HepG2 (cell line): ENCODE measurements at regions not wholly inside any gene's neighbourhood (a gene's known extent, or its start where the extent isn't known, plus 50 kb on each side); places are given as distances from the start of the nearest gene placed in this dataset.
A peak's percentile ranks its signal among the peaks of the same experiment; 100 is the strongest.

Experiments used
- ATAC-seq: fragments of 200-7000 bp; cut with Tn5 transposase; 3 replicates; pipeline ENCODE4 v1.9.1; 2020; ENCODE audit warnings: mild to moderate bottlenecking, moderate library complexity
- BruUV-seq: library from RNA; stranded (reverse); fragments of 400-500 nt; replicated peaks from 2 replicates; lab custom pipeline; 2021; lab: Mats Ljungman, UMichigan
- CTCF ChIA-PET: fragments of 300-600 bp; formaldehyde crosslinking; extraction: SDS; loops from one replicate; lab custom pipeline; 2021; ENCODE audit warnings: low total read pairs, inconsistent platforms, low intra/inter-chr PET ratio; lab: Yijun Ruan, JAX
- POLR2A ChIA-PET: fragments of 350-600 bp; sonication (Branson Sonifier 250); formaldehyde crosslinking; loops from one replicate; lab custom pipeline; 2020; ENCODE audit warnings: antibody characterized with exemption, inconsistent platforms; lab: Yijun Ruan, JAX
- DNase-seq: peaks from one replicate; pipeline ENCODE4 v3.0.0-alpha.2; 2015; ENCODE audit warnings: low spot score
- FAIRE-seq: peaks from 3 replicates; lab custom pipeline; 2011; peaks lifted over from hg19 to GRCh38; lab: Jason Lieb, UNC
- H2AFZ ChIP-seq: one replicate; pipeline ENCODE4 v1.6.1; 2011; ENCODE audit warnings: low read length, inconsistent platforms
- H3K27ac ChIP-seq: fragments of 300-600 bp; 3 replicates; pipeline ENCODE4 v1.8.0; 2011; ENCODE audit warnings: mixed run types, mild to moderate bottlenecking, mixed read lengths, low read length, inconsistent platforms; ENCODE audit not compliant: insufficient read depth; ENCODE audit errors: extremely low read length
- H3K27me3 ChIP-seq, 2 experiments: fragments of 200-600 bp in 1 of 2; 2 replicates in 1 of 2; 3 replicates in 1 of 2; pipeline versions ENCODE4 v1.6.0 to v1.8.0; 2011; ENCODE audit warnings: low read length in 2 of 2, mild to moderate bottlenecking in 2 of 2, moderate library complexity in 2 of 2, inconsistent platforms in 1 of 2; ENCODE audit not compliant: insufficient read depth in 2 of 2, control insufficient read depth in 1 of 2
- H3K36me3 ChIP-seq, 2 experiments: fragments of 200-600 bp in 1 of 2; replicated peaks in 1 of 2; 2 replicates in 1 of 2; 3 replicates in 1 of 2; pipeline versions ENCODE4 v1.5.1 to v1.8.0; 2011; ENCODE audit warnings: low read length in 2 of 2, inconsistent platforms in 1 of 2; ENCODE audit not compliant: insufficient read depth in 2 of 2, control insufficient read depth in 1 of 2
- H3K4me1 ChIP-seq: 2 replicates; pipeline ENCODE4 v1.5.1; 2012; ENCODE audit warnings: low read length, inconsistent platforms; ENCODE audit not compliant: insufficient read depth
- H3K4me2 ChIP-seq: 2 replicates; pipeline ENCODE4 v1.6.0; 2011; ENCODE audit warnings: low read depth, low read length, inconsistent platforms
- H3K4me3 ChIP-seq, 3 experiments: fragments of 200-600 bp in 1 of 3; sonication (generic), shearing (Covaris generic) in 1 of 3; replicated peaks in 1 of 3; 2 replicates each; pipeline ENCODE4 v1.5.1; 2011 to 2016; ENCODE audit warnings: low read length in 3 of 3, inconsistent platforms in 2 of 3, low read depth in 2 of 3, mild to moderate bottlenecking in 2 of 3, control low read depth in 1 of 3, mixed read lengths in 1 of 3; ENCODE audit not compliant: insufficient read depth in 1 of 3
- H3K79me2 ChIP-seq: one replicate; pipeline ENCODE4 v1.6.1; 2011; ENCODE audit warnings: low read length, inconsistent platforms; ENCODE audit not compliant: insufficient read depth
- H3K9ac ChIP-seq: 2 replicates; pipeline ENCODE4 v1.6.0; 2011; ENCODE audit warnings: mild to moderate bottlenecking, low read depth, low read length, inconsistent platforms; ENCODE audit not compliant: insufficient read depth
- H3K9me3 ChIP-seq: 2 replicates; pipeline ENCODE4 v1.5.1; 2012; ENCODE audit warnings: mild to moderate bottlenecking, low read length
- H4K20me1 ChIP-seq: 2 replicates; pipeline ENCODE4 v1.6.0; 2011; ENCODE audit warnings: inconsistent platforms, mild to moderate bottlenecking, low read length, moderate library complexity; ENCODE audit not compliant: insufficient read depth
- CHCHD3 ChIP-seq: sonication (generic); formaldehyde crosslinking; IDR thresholded peaks from 2 replicates; pipeline ENCODE4 v1.8.0; 2022; ENCODE audit warnings: mild to moderate bottlenecking, missing genetic modification reagents, moderate library complexity
- MAZ ChIP-seq, 2 experiments: sonication (generic) in 1 of 2; formaldehyde crosslinking in 1 of 2; IDR thresholded peaks; 2 replicates each; pipeline versions ENCODE4 v1.5.0 to v1.6.1; 2012 to 2020; ENCODE audit warnings: low read depth in 2 of 2, mild to moderate bottlenecking in 2 of 2, borderline replicate concordance in 1 of 2, improper control_type of control experiment in 1 of 2, low read length in 1 of 2, missing genetic modification reagents in 1 of 2, moderate library complexity in 1 of 2
- MTF2 ChIP-seq: sonication (generic); formaldehyde crosslinking; IDR thresholded peaks from 2 replicates; pipeline ENCODE4 v1.5.0; 2020; ENCODE audit warnings: missing genetic modification reagents, borderline replicate concordance
- MXD4 ChIP-seq: IDR thresholded peaks from 2 replicates; pipeline ENCODE4 v1.6.1; 2016; ENCODE audit warnings: mild to moderate bottlenecking, missing biosample characterization, missing genetic modification reagents
- NFKB2 ChIP-seq: sonication (generic); formaldehyde crosslinking; IDR thresholded peaks from 2 replicates; pipeline ENCODE4 v1.4.0; 2020; ENCODE audit warnings: missing genetic modification reagents, borderline replicate concordance
- NPAS2 ChIP-seq: sonication (generic); formaldehyde crosslinking; IDR thresholded peaks from 2 replicates; pipeline ENCODE4 v1.8.0; 2022; ENCODE audit warnings: mild to moderate bottlenecking, missing genetic modification reagents, borderline replicate concordance
- POLR2AphosphoS5 ChIP-seq: IDR thresholded peaks from 2 replicates; pipeline ENCODE4 v1.6.1; 2012; ENCODE audit warnings: low read depth, low read length
- ZNF20 ChIP-seq: sonication (generic); formaldehyde crosslinking; IDR thresholded peaks from 2 replicates; pipeline ENCODE4 v1.4.0; 2020; ENCODE audit warnings: mild to moderate bottlenecking, moderate library complexity, missing genetic modification reagents
- ZNF629 ChIP-seq: sonication (generic); formaldehyde crosslinking; conservative IDR thresholded peaks from 2 replicates; pipeline ENCODE4 v1.5.0; 2020; ENCODE audit warnings: missing genetic modification reagents
- ZSCAN9 ChIP-seq: IDR thresholded peaks from 2 replicates; pipeline ENCODE4 v1.6.1; 2016; ENCODE audit warnings: borderline replicate concordance
- WGBS: methylation state at CpG from one replicate; pipeline ENCODE4 v1.1.6; 2017; ENCODE audit warnings: low lambda C conversion rate; 5-methylcytosine and 5-hydroxymethylcytosine counted together
- in situ Hi-C: cut with HindIII; loops from 2 replicates; pipeline ENCODE4 v1.10.0; 2017; ENCODE audit warnings: low pct_unique_long_range_greater_than_20kb; ENCODE audit not compliant: extremely low pct_ligation_motif_present
- intact Hi-C: fragments of 100-400 bp; cut with micrococcal nuclease; formaldehyde crosslinking; loops from one replicate; pipeline ENCODE4 v1.10.0; 2022; ENCODE audit not compliant: unreplicated experiment
- TF ChIP-seq, protein P1 (sequence below): sonication (generic); formaldehyde crosslinking; IDR thresholded peaks from 2 replicates; pipeline ENCODE4 v1.4.0; 2020; ENCODE audit warnings: missing genetic modification reagents

DNA sequence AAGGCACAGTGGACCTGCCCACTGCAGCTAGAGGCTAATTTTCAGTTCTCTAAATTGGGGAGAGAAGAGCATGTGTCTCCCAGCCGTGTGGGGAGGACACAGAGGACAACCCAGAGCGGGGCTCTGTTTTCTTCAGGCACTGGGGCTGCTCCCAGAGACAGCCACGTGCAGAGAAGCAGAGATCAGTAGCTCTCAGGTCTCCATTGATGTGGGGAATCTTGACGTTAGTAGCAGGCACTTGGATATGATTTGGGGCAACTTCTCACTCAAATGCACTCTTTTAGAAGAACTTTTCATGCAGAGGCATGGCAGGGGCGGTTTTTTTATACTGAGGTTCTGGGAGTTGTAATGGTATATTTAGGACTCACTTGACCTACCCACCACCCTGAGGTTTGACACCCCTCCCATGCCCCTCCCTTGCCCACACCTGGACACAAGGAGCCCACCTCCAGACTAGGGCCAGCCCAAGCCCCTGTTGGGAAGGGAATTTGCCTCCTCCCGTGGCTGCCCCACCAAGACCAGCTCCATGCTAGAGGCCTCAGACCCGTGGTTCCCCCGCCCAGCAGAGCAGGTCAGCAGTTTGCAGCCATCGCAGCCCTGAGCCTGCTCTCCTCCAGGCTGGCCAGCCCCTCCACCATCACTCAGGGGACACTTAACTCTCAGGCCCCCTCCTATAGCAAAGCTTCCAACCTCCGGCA is 94.2 kb upstream of the RTL6 start (continued):
- no peak for TF ChIP-seq MAZ (IDR thresholded peaks at IDR 0.05; ENCODE audit: borderline replicate concordance, low read depth, low read length)
- no peak for TF ChIP-seq MAZ (CRISPR knock-in tag; IDR thresholded peaks at IDR 0.05; ENCODE audit: low read depth)
- no peak for TF ChIP-seq POLR2AphosphoS5
- no peak for TF ChIP-seq CHCHD3 (CRISPR knock-in tag)
- TF ChIP-seq NFKB2 (CRISPR knock-in tag) = no peak
- no peak for TF ChIP-seq ZNF20
- TF ChIP-seq, protein P1, sequence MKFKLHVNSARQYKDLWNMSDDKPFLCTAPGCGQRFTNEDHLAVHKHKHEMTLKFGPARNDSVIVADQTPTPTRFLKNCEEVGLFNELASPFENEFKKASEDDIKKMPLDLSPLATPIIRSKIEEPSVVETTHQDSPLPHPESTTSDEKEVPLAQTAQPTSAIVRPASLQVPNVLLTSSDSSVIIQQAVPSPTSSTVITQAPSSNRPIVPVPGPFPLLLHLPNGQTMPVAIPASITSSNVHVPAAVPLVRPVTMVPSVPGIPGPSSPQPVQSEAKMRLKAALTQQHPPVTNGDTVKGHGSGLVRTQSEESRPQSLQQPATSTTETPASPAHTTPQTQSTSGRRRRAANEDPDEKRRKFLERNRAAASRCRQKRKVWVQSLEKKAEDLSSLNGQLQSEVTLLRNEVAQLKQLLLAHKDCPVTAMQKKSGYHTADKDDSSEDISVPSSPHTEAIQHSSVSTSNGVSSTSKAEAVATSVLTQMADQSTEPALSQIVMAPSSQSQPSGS (CRISPR knock-in tag) = no peak
- TF ChIP-seq NPAS2 (CRISPR knock-in tag) = no peak
- TF ChIP-seq MTF2 (CRISPR knock-in tag) = no peak
- no peak for TF ChIP-seq ZSCAN9

DNA sequence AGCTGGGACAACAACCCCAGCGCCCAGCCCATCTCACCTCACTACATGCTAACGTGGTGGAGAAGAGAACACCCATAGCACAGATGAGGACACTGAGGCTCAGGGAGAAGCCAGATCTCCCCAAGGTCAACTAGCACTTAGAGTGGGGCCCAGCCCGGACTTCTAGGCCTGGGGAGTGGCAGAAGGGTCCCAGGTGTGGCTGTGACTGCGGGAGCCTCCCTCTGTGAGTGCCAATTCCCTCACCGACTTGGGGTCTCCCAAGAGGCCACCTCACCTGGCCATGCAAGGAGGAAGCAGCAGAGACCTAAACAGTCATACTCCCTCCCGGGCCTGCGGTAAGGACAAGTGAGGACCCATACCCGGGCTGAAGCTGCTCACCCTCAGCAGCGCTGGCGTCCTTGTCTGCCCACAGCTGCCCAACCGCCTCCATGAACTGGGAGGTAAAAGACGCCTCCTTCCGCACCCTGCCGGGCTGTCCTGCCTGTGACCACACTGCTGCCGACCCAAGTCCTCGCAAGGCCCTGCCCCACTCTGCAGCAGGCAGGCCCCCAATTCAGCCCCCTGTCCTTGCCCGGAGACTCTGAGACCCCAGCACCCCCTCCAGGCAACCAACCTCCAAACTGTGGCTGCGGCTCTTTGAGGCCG is 93.2 kb upstream of the RTL6 start:
- Histone ChIP-seq H3K36me3 (no peaks in the 10 kb centered on the region), H3K79me2 (no peaks in the 10 kb centered on the region), H3K4me1 (no peaks in the 10 kb centered on the region), H3K27ac (no peak overlapping the region), H3K9me3 (no peaks in the 10 kb centered on the region), H3K4me3 (no peak overlapping the region), H2AFZ (no peak overlapping the region), H4K20me1 (no peaks in the 10 kb centered on the region), H3K9ac (no peak overlapping the region), H3K4me2 (no peak overlapping the region), H3K27me3 (peaks cover 3 to 54% of the 10 kb centered on the region in 2 experiments)
- no TSS peak for BruUV-seq
- in situ Hi-C loops (no loop called here), intact Hi-C loops (no loop called here)
- CTCF ChIA-PET = no interaction called here
- POLR2A ChIA-PET = no interaction called here
- WGBS = no CpG with 5 or more reads among the region's 19 CpGs
- TF ChIP-seq ZNF629 = 0 out of 2 replicates have a peak, but pooled peaks have one; percentile 25
- no peak for TF ChIP-seq MXD4 (CRISPR knock-in tag)
- DNase-seq (no peak), ATAC-seq (no peak), FAIRE-seq (no peak)
